ENCODE measurements at regions not wholly inside any gene's neighbourhood (a gene's known extent, or its start where the extent isn't known, plus 50 kb on each side); places are given as distances from the start of the nearest gene placed in this dataset.
"Not testable (repeated sequence)": the region's sequence is repeated elsewhere in the genome, so short reads cannot be mapped to it uniquely, and the experiment has no call there.

DNA sequence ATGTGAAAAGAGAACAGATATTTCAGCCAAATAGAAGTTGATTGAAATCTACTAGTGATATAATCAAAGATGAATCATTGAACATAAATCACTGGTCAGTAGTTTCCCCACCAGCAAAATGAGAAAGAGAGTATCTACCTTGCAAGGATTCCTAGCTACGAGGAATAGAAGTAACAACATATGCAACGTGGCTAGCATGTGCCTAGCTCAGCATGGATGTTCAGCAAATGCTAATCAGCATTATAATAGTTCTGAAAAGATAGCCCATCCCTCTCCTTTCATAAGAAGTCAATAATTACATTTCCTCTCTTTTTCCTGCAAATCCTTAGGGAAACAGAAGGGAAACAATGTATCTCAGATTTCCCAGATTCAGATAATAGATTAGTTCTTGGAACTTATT is 417.2 kb downstream of the SATB2 start:
- DNase-seq (ENCODE audit: low read depth in 3 of 3, low spot score in 2 of 3): no peak

DNA sequence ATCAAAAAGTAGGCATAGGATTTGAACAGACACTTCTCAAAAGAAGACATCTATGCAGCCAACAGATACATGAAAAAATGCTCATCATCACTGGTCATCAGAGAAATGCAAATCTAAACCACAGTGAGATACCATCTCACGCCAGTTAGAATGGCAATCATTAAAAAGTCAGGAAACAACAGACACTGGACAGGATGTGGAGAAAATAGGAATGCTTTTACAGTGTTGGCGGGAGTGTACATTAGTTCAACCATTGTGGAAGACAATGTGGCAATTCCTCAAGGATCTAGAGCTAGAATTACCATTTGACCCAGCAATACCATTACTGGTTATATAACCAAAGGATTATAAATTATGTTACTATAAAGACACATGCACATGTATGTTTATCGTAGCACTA is 424.0 kb downstream of the SATB2 start:
- DNase-seq (ENCODE audit: low read depth in 3 of 3, low spot score in 2 of 3): not testable (repeated sequence)

DNA sequence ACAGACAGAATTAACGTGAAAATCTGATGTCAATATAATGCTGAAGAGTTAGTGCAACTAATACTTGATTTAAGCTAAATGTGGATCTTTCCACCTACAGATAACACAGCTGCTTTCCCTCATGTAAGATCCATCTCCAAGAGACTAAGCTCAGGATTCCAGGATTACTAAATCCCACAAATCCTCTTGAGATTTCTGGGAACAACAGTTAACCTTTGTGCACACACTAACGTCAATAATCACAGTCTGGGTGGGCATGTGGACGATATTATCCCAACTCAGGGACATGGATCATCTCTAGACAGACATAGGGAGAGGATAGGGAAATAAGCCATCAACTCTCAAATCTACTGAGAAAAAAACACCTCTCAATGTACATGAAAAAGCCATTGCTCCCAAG is 432.6 kb downstream of the SATB2 start:
- DNase-seq (ENCODE audit: low read depth in 3 of 3, low spot score in 2 of 3): no peak

DNA sequence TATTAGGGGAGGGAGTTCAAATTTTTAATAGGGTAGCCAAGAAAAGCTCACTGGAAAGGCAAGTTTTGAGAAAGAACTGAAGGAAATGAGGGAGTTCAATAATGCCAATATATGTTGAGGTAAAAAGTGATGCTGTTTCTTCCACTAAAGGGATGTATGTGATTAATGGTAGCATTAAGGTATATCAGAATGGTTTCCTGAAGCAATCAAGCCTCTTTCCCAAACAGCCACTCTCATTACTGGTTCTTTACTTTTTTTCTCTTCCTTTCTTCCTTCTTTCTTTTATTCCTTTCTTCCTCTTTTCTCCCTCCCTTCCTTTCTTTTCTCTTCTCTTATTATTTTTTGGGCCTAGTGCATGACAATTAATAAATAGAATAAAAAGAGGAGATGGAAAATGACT is 433.5 kb downstream of the SATB2 start:
- no peak for DNase-seq (ENCODE audit: low read depth in 3 of 3, low spot score in 2 of 3)

DNA sequence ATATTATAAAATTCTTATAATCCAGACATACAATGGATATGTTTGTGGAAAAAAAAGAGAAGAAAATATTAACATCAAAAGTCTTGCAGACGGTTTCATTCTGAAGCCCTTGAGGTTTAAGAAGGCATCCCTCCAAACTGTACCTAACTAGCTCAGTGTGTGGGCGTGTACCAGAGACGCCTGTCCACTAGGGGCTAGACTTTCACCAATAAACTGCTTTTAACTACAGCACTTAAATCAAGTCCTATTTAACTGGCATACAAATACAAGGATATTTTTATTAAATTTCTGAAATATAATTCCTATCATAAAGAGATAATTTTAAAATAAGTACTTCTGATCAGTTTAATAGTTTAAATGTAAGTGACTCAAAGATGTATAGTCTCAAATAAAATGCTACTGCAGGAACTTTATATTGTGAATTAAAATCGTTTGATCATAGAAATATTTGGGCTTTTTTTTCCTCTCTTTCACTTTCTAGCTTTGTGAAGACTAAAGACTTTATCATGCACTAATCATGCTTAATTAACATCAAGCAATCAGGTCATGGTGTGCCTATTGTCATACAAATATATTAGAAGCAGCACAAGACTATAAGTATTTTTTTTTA is 437.7 kb downstream of the SATB2 start:
- DNase-seq (ENCODE audit: low read depth in 3 of 3, low spot score in 2 of 3): peak in 2 of 3 donors; percentile 2 to 5

DNA sequence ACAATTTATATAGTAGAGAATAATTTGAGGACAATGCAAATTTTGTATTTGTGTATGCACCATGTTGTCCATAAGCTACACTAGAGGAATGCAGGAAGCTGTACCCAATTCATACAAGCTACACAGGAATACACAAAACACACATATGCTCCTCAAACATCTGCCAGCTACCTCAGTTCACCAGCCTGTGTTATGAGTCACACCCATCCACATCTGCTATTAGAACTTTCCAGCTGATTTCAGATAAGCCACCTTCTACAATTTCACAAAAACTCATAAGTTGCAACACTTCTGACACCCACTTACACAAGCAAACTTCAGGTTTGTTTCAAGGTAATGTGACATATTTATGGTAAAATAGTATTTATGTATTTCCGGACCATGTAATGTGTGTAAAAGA is 438.9 kb downstream of the SATB2 start:
- DNase-seq (ENCODE audit: low read depth in 3 of 3, low spot score in 2 of 3): no peak

DNA sequence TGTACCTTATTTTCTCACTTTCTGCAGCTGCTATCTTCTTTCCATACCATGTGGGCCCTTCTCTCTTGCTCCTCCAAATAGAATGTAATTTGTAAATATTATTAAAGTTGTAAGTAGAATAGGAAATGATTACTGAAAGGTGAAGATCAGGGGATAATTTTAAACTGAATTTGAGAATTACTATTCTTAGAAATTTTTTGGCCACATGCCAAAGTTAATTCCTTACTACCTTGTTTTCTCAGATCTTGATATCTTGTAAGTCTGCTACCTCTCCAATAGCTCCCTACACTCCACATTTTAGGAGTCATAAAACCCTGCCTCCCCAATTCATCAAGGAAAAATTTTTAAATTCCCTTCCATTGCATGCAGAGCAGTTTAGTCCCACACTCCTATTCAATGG is 442.7 kb downstream of the SATB2 start:
- no peak for DNase-seq (ENCODE audit: low read depth in 3 of 3, low spot score in 2 of 3)

DNA sequence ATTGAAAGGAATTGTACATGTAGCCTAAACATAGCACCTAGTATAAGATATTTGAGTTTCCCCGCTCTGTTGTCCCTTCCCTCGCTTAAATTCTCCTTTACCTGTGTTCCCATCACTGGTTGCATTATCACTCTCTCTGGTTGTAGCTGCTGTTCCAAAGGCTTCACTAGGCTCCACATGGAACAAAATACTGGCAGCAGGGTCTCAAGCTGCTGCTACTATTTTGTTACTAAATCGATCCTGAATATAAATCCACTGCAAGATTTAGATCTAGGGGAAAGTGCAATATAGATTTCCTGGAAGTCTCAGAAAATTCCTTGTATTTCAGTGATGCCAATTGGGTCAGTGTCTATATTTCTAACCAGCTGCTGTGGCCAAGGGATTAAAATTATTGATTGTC is 443.5 kb downstream of the SATB2 start:
- no peak for DNase-seq (ENCODE audit: low read depth in 3 of 3, low spot score in 2 of 3)

DNA sequence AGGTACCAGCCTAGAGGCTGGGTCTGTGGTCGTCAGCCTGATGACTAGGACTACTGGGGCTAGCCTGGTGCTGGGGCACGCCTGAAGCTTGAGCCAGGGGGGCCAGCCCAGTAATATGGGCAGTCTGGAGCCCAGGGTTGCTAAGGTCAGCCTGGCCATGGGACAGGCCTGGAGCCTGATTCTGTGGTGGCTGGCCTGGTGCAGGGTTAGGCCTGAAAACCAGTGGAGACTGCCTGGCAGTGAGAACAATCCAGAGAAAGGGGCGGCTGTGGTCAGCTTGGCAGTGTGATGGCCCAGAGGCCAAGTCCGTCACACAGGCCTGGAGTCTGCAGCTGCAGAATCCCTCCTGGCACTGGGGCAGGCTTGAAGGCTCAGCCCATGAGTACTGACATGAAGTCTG is 445.8 kb downstream of the SATB2 start:
- no peak for DNase-seq (ENCODE audit: low read depth in 3 of 3, low spot score in 2 of 3)

DNA sequence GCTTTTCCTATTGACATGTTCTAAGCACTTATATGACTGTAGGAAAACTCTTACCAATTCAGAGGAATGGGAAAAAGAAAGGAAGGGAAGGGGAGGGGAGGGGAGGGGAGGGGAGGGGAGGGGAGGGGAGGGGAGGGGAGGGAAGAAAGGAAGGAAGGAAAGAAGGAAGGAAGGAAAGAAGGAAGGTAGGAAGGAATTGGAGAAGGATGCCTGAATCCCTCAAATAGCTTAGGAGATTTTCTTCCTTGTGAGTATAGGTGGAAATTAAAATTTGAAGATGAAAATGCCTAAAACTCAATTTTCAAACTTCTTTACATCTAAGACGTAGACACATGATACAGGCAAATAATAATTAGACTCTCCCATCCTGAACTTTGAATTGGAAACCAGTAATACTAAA is 463.1 kb downstream of the SATB2 start:
- no peak for DNase-seq (ENCODE audit: low read depth in 3 of 3, low spot score in 2 of 3)

DNA sequence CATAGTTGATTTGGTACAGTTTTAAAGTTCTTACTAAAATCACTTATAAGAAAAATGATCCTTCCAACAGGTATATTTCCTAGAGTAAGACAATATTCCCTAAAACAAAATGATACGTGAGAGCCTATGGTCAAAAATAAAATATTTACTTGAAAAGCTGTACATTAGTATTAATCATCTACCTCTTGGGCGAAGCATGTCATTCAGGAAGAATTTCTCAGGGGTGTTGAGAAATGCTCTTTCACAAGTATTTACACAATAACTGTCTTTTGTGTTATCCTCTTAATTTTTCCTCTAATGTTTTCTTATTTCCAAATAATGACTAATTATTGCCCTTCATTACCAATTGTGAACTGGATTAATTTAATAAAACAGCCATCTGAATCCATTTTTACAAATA is 466.3 kb downstream of the SATB2 start:
- no peak for DNase-seq (ENCODE audit: low read depth in 3 of 3, low spot score in 2 of 3)

DNA sequence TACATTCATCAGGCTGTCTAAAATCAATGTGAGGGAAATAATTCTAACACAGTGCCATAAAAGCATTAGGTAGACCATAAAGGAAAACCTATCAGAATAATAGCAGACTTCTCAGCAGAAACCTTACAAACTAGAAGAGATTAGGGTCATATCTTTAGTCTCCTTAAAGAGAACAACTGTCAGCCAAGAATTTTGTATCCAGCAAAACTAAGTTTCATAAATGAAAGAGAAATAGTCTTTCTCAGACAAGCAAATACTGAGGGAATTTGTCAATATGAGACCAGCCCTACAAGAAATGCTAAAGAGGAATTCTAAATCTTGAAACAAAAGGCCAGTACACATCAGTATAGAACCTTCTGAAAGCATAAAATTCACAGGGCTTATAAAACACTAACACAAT is 482.0 kb downstream of the SATB2 start:
- no peak for DNase-seq (ENCODE audit: low read depth in 3 of 3, low spot score in 2 of 3)

DNA sequence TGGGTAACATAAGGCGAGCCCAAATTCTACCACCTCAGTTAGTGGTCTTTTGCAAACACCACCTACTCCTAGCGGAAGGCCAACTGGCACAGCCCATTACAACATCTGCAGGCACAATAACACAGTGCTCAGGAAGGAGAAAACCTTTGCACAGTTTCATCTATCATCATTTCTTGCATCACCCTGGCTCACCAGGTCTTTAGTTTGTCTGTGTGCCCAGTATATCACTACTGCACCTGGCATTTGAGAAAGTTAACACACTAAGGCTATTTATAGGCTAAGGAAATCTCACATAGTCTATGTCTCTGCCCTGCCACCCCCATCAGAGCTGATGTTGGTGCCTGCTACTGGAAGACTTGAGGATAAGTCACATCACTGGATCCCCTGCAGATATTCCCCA is 484.0 kb downstream of the SATB2 start:
- no peak for DNase-seq (ENCODE audit: low read depth in 3 of 3, low spot score in 2 of 3)

DNA sequence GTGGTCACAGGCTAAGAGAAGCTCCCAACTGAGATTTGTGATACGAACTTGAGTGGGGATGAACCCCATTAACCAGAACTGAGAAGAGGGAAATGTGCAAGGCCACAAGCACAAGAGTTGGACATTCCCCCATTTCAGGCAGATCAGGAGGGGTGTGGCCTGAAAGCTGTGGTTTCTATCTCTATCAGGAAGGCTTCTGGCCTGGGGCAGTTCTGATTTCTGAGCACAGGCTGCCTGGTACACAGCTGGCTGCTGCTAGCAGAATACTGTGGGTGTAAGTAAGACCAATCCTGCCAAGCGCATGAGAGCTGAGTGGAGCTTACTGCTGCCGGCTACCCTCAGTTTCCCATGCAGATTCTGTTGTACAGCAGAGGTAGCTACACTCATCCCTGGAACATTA is 484.6 kb downstream of the SATB2 start:
- DNase-seq (ENCODE audit: low read depth in 3 of 3, low spot score in 2 of 3): no peak

DNA sequence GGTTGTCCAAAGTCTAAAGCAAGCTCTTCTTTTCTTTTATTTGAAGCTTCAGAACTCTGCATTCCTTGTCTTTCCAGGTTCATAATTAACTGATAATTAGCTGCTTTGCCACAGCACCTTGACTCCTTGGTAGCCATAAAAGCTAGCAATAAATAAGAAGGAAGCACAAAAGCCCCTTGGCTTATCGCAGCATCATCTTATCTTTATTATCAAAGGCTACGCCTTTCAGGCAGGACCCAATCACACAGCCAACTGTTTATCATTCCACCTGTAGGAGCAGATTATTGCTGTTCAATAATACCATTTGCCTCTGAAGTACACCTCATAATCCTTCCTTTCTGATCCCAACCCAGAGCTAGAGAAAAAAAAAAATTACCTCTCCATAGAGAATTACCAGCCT is 489.2 kb downstream of the SATB2 start:
- DNase-seq (ENCODE audit: low read depth in 3 of 3, low spot score in 2 of 3): no peak

DNA sequence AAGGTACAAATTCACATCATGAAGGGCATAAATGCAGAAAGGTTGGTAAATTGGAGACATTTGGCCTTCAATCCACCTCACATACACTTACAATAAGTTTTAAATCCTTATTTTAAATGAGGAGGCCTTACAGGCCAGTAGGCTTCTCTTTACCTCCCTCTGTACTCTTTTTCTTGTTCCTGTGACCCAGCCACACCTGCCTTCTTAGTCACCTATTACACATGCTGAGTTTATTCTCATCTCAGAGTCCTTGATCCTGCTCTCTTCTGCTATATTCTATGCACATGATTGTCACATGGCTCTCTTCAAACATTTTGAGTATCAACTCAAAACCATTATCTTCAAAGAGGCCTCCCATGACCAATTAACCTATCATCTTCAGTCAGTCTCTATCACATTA is 491.5 kb downstream of the SATB2 start:
- no peak for DNase-seq (ENCODE audit: low read depth in 3 of 3, low spot score in 2 of 3)

DNA sequence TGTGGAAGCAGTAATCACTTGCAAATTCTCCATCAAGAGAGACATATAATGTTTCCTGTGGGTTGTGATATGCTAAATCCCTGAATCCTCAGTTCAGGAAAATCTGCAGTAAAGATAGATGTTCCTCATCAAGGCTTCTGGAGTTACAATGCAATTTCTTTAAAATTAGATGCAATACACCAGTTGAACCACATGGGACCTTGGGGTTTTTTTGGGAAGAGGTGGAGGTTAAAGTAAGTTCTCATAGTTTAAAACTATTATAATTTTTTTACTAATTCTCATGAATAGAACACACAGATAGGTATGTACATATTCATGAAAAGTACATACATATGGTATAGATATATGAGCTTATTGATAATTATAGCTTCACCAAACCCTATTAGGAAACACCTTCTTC is 496.2 kb downstream of the SATB2 start:
- DNase-seq (ENCODE audit: low read depth in 3 of 3, low spot score in 2 of 3): no peak

DNA sequence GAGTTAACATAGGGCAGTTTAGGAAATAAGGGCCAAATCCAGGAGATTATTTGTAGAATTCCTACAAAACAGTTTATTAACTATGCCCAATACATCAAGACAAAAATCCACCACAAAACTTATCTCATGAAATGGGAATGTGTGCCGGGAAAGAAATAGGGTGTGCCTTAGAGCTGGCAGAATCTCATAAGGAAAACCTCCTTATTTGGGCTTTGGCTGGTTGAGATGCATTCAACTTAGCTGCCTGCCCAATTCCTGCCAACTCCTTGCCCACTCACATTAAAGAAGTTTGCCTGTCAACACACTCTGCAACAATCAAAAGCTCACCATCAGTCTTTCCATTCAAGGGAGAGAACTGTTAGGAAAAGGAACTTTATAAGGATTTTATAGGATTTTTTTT is 500.6 kb downstream of the SATB2 start:
- no peak for DNase-seq (ENCODE audit: low read depth in 3 of 3, low spot score in 2 of 3)

DNA sequence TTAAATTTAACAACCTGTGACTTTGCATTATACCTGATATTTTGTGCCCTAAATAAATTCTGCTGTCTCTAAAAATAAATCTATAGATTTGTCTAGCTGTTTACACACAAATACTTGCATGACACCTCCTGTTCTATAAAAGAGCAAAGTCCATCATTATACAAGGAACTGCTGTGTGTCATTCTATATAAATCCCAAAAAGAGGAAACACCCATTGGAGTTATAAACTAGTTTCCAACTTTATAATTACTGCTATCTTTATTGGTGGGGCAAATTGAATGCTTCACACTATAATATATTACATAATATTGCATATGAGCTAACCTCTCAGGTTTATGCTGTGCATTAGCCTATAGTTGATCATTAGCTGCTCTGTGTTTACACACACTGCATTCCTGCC is 504.4 kb downstream of the SATB2 start:
- DNase-seq (ENCODE audit: low read depth in 3 of 3, low spot score in 2 of 3): no peak

DNA sequence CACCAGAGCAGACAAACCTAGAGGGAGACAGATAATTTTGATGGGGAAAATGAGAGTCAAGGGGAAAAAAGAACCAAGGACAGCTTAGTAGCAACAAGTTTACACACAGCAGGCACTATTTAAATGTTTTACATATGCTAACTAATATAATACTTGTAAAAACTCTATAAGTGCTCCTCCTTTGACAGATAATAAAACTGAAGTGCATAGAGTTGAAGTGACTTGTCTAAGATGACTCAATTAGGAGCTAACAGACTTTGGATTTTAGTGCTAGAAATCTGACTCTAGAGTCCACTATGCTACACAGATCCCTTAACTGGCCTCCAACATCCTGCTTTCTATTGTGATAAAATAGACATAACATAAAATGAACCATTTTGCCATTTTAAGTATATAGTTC is 506.9 kb downstream of the SATB2 start:
- DNase-seq (ENCODE audit: low read depth in 3 of 3, low spot score in 2 of 3): no peak

DNA sequence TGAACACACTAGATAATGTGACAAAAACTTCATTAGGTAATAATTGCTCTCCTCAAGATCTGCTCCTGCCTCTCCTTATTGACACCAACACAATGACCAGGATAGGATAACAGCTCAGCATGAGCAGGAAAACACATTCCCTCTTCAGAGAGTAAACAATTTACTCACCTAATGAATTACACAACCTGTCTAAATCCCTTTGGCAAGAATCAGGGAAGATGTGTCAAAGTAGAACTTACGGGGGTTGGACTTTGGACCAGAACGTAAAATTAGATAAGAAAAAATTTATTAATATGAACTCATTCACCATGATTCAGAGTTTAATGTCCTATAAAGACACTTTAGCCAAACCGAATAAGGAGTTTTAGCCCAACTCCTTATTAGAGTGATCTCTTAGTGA is 512.2 kb downstream of the SATB2 start:
- no peak for DNase-seq (ENCODE audit: low read depth in 3 of 3, low spot score in 2 of 3)

DNA sequence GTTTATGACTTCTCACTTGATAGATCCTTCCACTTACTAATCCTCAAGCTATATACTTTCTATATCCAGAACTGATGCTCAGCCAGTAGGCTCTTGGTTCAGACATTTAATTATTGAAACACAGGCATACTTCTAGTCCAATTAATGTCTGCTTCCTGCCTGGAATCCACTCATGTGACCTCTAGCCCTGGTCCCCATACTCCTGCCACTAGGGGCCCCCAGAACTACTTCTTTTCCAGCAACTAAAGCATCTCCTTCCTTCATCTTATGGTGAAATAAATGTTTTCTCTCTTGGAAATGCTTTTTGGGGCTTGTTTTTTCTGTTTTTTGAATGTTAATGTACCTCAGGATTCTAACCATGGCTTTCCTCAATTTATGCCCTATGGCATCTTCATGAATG is 527.6 kb downstream of the SATB2 start:
- no peak for DNase-seq (ENCODE audit: low read depth in 3 of 3, low spot score in 2 of 3)

DNA sequence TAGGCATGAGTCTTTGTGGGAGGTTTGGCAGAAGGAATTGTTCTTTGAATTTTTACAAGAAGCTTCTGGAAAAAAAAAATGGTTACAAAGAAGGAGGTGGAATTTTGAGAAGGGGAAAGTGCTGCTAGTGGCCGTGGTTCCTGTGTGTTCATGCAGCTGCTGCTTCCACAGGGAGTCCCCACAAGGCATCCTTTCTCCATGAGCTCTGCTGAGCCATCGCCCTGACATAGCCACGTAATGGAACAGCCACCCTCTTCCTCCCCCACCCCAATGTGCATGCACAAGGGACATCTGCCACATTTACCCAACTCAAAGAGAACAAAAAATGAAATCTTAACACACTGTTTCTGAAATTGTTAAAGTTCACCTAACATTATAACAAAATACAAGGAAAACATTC is 529.7 kb downstream of the SATB2 start:
- no peak for DNase-seq (ENCODE audit: low read depth in 3 of 3, low spot score in 2 of 3)

Data from right renal cortex interstitium (tissue), 3 donors.